ENCODE measurements at regions not wholly inside any gene's neighbourhood (a gene's known extent, or its start where the extent isn't known, plus 50 kb on each side); places are given as distances from the start of the nearest gene placed in this dataset.

- no peak for TF ChIP-seq CTCF (IDR thresholded peaks at IDR 0.05; ENCODE audit: insufficient read depth, low read length)
- no peak for TF ChIP-seq POLR2AphosphoS5 (IDR thresholded peaks at IDR 0.05; ENCODE audit: low read depth)
- TF ChIP-seq GABPA (IDR thresholded peaks at IDR 0.05; ENCODE audit: low read depth): no peak
- no peak for TF ChIP-seq REST (IDR thresholded peaks at IDR 0.05; ENCODE audit: insufficient replicate concordance, low read depth)
These were observed 149.1 kb downstream of the PDCD6IP start for GRCh38 chr3:33947272-33948195.

Measured in HL-60 (cell line).